Kidney epithelial cell (primary cell): ENCODE measurements at regions not wholly inside any gene's neighbourhood (a gene's known extent, or its start where the extent isn't known, plus 50 kb on each side); places are given as distances from the start of the nearest gene placed in this dataset.

ENCODE experiments used
- DNase-seq: peaks from one replicate; pipeline ENCODE4 v3.0.0-alpha.2; 2010; ENCODE audit warnings: low read depth
- H3K27me3 ChIP-seq: 2 replicates; pipeline ENCODE4 v1.6.0; 2011; ENCODE audit warnings: low read length; ENCODE audit not compliant: control insufficient read depth, insufficient read depth
- H3K36me3 ChIP-seq: 2 replicates; pipeline ENCODE4 v1.5.1; 2011; ENCODE audit warnings: low read length; ENCODE audit not compliant: control insufficient read depth, insufficient read depth
- H3K4me3 ChIP-seq: 2 replicates; pipeline ENCODE4 v1.5.1; 2011; ENCODE audit warnings: low read depth, mild to moderate bottlenecking, control low read depth, low read length
- TF ChIP-seq, protein P1 (sequence below): IDR thresholded peaks from 2 replicates; pipeline ENCODE4 v1.5.1; 2011; ENCODE audit warnings: mild to moderate bottlenecking, moderate library complexity, low read length, control low read depth, inconsistent platforms; ENCODE audit not compliant: insufficient read depth, poor library complexity, severe bottlenecking

DNA sequence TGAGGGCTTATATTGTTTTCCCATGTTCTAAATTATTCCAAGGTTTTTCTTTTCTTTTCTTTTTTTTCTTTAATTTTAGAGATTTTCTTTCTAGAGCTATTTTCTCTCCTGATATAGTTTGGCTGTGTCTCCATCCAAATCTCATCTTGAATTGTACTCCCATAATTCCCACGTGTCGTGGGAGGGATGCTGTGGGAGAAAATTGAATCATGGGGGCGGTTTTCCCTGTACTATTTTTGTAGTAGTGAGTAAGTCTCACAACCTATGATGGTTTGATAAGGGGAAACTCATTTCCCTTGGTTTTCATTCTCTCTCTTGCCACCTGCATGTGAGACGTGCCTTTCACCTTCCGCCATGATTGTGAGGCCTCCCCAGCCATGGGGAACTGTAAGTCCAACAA, 1906.4 kb upstream of the PRR20A start:
- TF ChIP-seq, protein P1, sequence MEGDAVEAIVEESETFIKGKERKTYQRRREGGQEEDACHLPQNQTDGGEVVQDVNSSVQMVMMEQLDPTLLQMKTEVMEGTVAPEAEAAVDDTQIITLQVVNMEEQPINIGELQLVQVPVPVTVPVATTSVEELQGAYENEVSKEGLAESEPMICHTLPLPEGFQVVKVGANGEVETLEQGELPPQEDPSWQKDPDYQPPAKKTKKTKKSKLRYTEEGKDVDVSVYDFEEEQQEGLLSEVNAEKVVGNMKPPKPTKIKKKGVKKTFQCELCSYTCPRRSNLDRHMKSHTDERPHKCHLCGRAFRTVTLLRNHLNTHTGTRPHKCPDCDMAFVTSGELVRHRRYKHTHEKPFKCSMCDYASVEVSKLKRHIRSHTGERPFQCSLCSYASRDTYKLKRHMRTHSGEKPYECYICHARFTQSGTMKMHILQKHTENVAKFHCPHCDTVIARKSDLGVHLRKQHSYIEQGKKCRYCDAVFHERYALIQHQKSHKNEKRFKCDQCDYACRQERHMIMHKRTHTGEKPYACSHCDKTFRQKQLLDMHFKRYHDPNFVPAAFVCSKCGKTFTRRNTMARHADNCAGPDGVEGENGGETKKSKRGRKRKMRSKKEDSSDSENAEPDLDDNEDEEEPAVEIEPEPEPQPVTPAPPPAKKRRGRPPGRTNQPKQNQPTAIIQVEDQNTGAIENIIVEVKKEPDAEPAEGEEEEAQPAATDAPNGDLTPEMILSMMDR = no peak
- Histone ChIP-seq H3K27me3 (no peaks in the 10 kb centered on the region), H3K4me3 (no peak overlapping the region), H3K36me3 (no peaks in the 10 kb centered on the region)
- no peak for DNase-seq

- no peak overlapping the region for H3K4me3 ChIP-seq
- TF ChIP-seq, protein P1 = peak; percentile 42
- no peaks in the 10 kb centered on the region for H3K27me3 ChIP-seq
- DNase-seq = no peak
- no peaks in the 10 kb centered on the region for H3K36me3 ChIP-seq
Observed at GRCh38 chr13:55245005-55245644, 1895.6 kb upstream of the PRR20A start.

DNA sequence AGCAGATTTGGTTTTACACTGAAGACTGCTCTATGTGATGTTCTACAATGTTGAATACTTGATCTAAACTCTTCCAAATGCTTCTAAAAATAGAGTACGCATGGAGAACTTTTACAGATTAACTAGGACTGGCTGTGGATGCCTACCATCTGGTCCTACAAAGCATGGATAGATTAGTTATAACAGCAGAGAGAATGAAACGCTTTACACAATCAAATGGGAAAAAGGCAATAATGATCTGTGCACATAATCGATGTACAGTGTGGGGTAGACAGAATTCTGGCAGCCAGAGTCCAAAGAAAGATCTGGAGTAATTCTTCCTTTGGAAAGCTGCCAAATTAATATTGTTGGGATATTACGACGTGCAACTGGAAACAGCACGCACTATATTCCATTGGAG, 1885.5 kb upstream of the PRR20A start:
- Histone ChIP-seq H3K27me3 (no peaks in the 10 kb centered on the region), H3K4me3 (no peak overlapping the region), H3K36me3 (no peaks in the 10 kb centered on the region)
- TF ChIP-seq, protein P1 = no peak
- DNase-seq = no peak

DNA sequence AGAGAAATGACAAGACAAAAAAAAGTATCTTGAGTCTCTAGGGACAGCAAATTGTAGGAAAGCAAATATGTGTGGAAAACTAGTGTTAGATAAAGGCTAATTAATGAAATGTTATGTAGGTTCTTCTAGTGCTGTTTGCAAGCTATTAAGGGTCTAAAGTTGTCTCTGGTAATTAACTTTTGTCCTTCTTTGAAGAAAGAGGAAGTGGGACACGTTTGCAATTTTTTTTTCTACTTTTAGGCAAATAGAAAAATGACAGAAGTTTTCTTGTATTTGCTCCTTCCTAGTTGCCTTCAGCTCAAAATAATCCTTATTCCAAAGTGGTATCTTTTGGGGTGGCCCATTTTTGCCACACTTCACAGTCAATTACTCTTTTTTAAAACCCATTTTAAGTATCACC, 1877.7 kb upstream of the PRR20A start:
- TF ChIP-seq, protein P1 = no peak
- H3K36me3 ChIP-seq = no peaks in the 10 kb centered on the region
- DNase-seq = no peak
- no peak overlapping the region for H3K4me3 ChIP-seq
- no peaks in the 10 kb centered on the region for H3K27me3 ChIP-seq

- TF ChIP-seq, protein P1 = no peak
- Histone ChIP-seq H3K4me3 (no peak overlapping the region), H3K27me3 (no peaks in the 10 kb centered on the region), H3K36me3 (no peaks in the 10 kb centered on the region)
- DNase-seq = no peak
Observed at GRCh38 chr13:55266644-55267043, 1874.1 kb upstream of the PRR20A start.

GRCh38 chr13:55298201-55298600, 1842.5 kb upstream of the PRR20A start:
- no peak for DNase-seq
- Histone ChIP-seq H3K27me3 (no peaks in the 10 kb centered on the region), H3K36me3 (no peaks in the 10 kb centered on the region), H3K4me3 (no peak overlapping the region)
- TF ChIP-seq, protein P1 = no peak
